ENCODE measurements at regions not wholly inside any gene's neighbourhood (a gene's known extent, or its start where the extent isn't known, plus 50 kb on each side); places are given as distances from the start of the nearest gene placed in this dataset.
A peak's percentile ranks its signal among the peaks of the same experiment; 100 is the strongest.

- CTCF ChIA-PET: no interaction called here
- no peaks in the 10 kb centered on the region for H3K79me2 ChIP-seq (ENCODE audit: insufficient read depth)
- POLR2A ChIA-PET: no interaction called here
- no peaks in the 10 kb centered on the region for H3K9me2 ChIP-seq
- H3K9ac ChIP-seq: no peak overlapping the region
- TF ChIP-seq TAF1 (IDR thresholded peaks at IDR 0.05; ENCODE audit: borderline replicate concordance, low read depth, low read length): no peak
- TF ChIP-seq USF1 (IDR thresholded peaks at IDR 0.05; ENCODE audit: borderline replicate concordance, low read depth): no peak
- no peak for TF ChIP-seq FOXM1 (IDR thresholded peaks at IDR 0.05; ENCODE audit: low read depth)
- TF ChIP-seq REST (IDR thresholded peaks at IDR 0.05; ENCODE audit: low read depth, low read length): no peak
- no peak for TF ChIP-seq MXI1 (IDR thresholded peaks at IDR 0.05; ENCODE audit: low read depth, low read length)
- no peak for TF ChIP-seq RAD21 (IDR thresholded peaks at IDR 0.05; ENCODE audit: low read length)
- TF ChIP-seq MAX (IDR thresholded peaks at IDR 0.05; ENCODE audit: low read depth): no peak
- no peak for TF ChIP-seq ELF1 (IDR thresholded peaks at IDR 0.05)
- no peak for TF ChIP-seq RCOR1 (IDR thresholded peaks at IDR 0.05; ENCODE audit: low read length)
- no peak for TF ChIP-seq POLR2AphosphoS5 (IDR thresholded peaks at IDR 0.05; ENCODE audit: low read depth, low read length)
- TF ChIP-seq NRF1 (IDR thresholded peaks at IDR 0.05; ENCODE audit: low read depth, low read length): no peak
- no peak for TF ChIP-seq TCF12 (IDR thresholded peaks at IDR 0.05)
- TF ChIP-seq GATA2 (CRISPR knock-in tag; IDR thresholded peaks at IDR 0.05): no peak
- no peak for TF ChIP-seq GABPA (IDR thresholded peaks at IDR 0.05; ENCODE audit: low read depth)
- no peak for TF ChIP-seq FOXJ3 (CRISPR knock-in tag; IDR thresholded peaks at IDR 0.05)
- no peak for TF ChIP-seq FOSL2 (IDR thresholded peaks at IDR 0.05; ENCODE audit: borderline replicate concordance, low read depth)
- TF ChIP-seq ZBTB33 (IDR thresholded peaks at IDR 0.05; ENCODE audit: borderline replicate concordance, low read depth): no peak
- no peak for TF ChIP-seq CHD2 (IDR thresholded peaks at IDR 0.05; ENCODE audit: low read length, partially characterized antibody)
- TF ChIP-seq CTCF (IDR thresholded peaks at IDR 0.05): no peak
- peak overlapping the region; percentile 20; the same call in 1 of the 2 replicates for H2AFZ ChIP-seq (ENCODE audit: low read depth)
- H3F3A ChIP-seq (replicated peaks; ENCODE audit: insufficient read depth): peaks cover 3% of the 10 kb centered on the region
- no peaks in the 10 kb centered on the region for H3K9me3 ChIP-seq
- 20% methylated on average over 4 of the region's 4 CpGs for WGBS (ENCODE audit: low lambda C conversion rate)
- H3K36me3 ChIP-seq (replicated peaks in 1 of 2; ENCODE audit: control insufficient read depth in 1 of 2, insufficient read depth in 2 of 2, low read length in 1 of 2): no peaks in the 10 kb centered on the region
- no peak for DNase-seq
- no peaks in the 10 kb centered on the region for H3K27me3 ChIP-seq (ENCODE audit: insufficient read depth)
- H3K4me1 ChIP-seq (ENCODE audit: control insufficient read depth in 1 of 2, insufficient read depth in 2 of 2, low read depth in 1 of 2, low read length in 1 of 2): no peaks in the 10 kb centered on the region
- no peak overlapping the region for H3K4me3 ChIP-seq (ENCODE audit: low read depth in 2 of 2, low read length in 1 of 2)
- H3K27ac ChIP-seq (ENCODE audit: low read depth in 2 of 2, low read length in 1 of 2): no peak overlapping the region
- H3K4me2 ChIP-seq: no peak overlapping the region
- no peaks in the 10 kb centered on the region for H4K20me1 ChIP-seq (ENCODE audit: insufficient read depth)
Observed at GRCh38 chr5:33336891-33337636, 103.7 kb upstream of the TARS1 start.
